Stimulated activated CD8-positive, alpha-beta memory T cell treated with anti-CD3 and anti-CD28 coated beads, Interleukin-12 subunit alpha, Interleukin-12 subunit beta, amount 100 ng/mL, for 24 hours (primary cell): ENCODE measurements at regions not wholly inside any gene's neighbourhood (a gene's known extent, or its start where the extent isn't known, plus 50 kb on each side); places are given as distances from the start of the nearest gene placed in this dataset.

Experiments
- DNase-seq: peaks from one replicate; pipeline ENCODE4 v3.0.0-alpha.2; 2020; ENCODE audit errors: extremely low read depth

- no peak for DNase-seq
Observed at GRCh38 chr6:209432-210103, 82.7 kb upstream of the DUSP22 start.

GRCh38 chr6:210104-210456, 82.2 kb upstream of the DUSP22 start:
- no peak for DNase-seq

GRCh38 chr6:210778-211374, 81.4 kb upstream of the DUSP22 start:
- no peak for DNase-seq

- no peak for DNase-seq
Observed at GRCh38 chr6:211871-212497, 80.3 kb upstream of the DUSP22 start.

- no peak for DNase-seq
Observed at GRCh38 chr6:213284-213683, 79.0 kb upstream of the DUSP22 start.

GRCh38 chr6:214428-214827, 77.9 kb upstream of the DUSP22 start:
- no peak for DNase-seq

- DNase-seq: peak; percentile 53
Observed at GRCh38 chr6:215335-216034, 76.8 kb upstream of the DUSP22 start.

GRCh38 chr6:217048-217659, 75.1 kb upstream of the DUSP22 start:
- DNase-seq: no peak

GRCh38 chr6:218153-219018, 73.9 kb upstream of the DUSP22 start:
- no peak for DNase-seq

- DNase-seq: no peak
Observed at GRCh38 chr6:219019-219570, 73.2 kb upstream of the DUSP22 start.

GRCh38 chr6:219641-220198, 72.6 kb upstream of the DUSP22 start:
- DNase-seq: no peak

GRCh38 chr6:220312-220711, 72.0 kb upstream of the DUSP22 start:
- no peak for DNase-seq

- DNase-seq: no peak
Observed at GRCh38 chr6:220721-221475, 71.4 kb upstream of the DUSP22 start.

- DNase-seq: no peak
Observed at GRCh38 chr6:221531-222349, 70.5 kb upstream of the DUSP22 start.

GRCh38 chr6:222468-222867, 69.8 kb upstream of the DUSP22 start:
- no peak for DNase-seq

- no peak for DNase-seq
Observed at GRCh38 chr6:223136-223535, 69.2 kb upstream of the DUSP22 start.

GRCh38 chr6:223763-224162, 68.5 kb upstream of the DUSP22 start:
- DNase-seq: no peak

GRCh38 chr6:224350-224749, 67.9 kb upstream of the DUSP22 start:
- DNase-seq: no peak

- peak; percentile 37 for DNase-seq
Observed at GRCh38 chr6:225121-225721, 67.1 kb upstream of the DUSP22 start.
